Tibial nerve (tissue), 4 donors: ENCODE measurements at regions not wholly inside any gene's neighbourhood (a gene's known extent, or its start where the extent isn't known, plus 50 kb on each side); places are given as distances from the start of the nearest gene placed in this dataset.

Experiments
- EP300 ChIP-seq, 2 donors: sonication (generic); formaldehyde crosslinking; IDR thresholded peaks; one replicate each; pipeline ENCODE4 v1.6.1; 2017; ENCODE audit warnings: antibody characterized with exemption in 2 of 2, mild to moderate bottlenecking in 1 of 2
- TF ChIP-seq, protein P1 (sequence below), 5 experiments: fragments of 200-600 bp in 3 of 5; fragments of 450-650 bp in 2 of 5; sonication (generic) in 3 of 5; IDR thresholded peaks; one replicate each; pipeline ENCODE4 v1.5.1; 2016 to 2019; ENCODE audit warnings: antibody characterized with exemption in 5 of 5, mild to moderate bottlenecking in 3 of 5, moderate library complexity in 2 of 5

DNA sequence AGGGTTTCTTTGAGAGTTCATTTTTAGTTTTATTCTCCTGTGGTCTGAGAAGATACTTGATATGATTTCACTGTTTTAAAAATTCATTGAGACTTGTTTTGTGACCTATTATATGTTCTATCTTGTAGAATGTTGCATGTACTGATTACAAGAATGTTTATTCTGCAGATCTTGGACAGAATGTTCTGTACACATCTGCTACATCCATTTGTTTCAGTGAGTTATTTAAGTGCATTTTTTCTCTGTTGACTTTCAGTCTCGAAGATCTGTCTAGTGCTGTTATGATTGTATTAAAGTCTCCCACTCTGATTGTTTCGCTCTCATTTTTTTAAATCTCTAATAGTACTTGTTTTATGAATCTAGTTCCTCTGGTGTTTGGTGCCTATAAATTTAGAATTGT is 1319.8 kb downstream of the TMEM121 start:
- TF ChIP-seq, protein P1, sequence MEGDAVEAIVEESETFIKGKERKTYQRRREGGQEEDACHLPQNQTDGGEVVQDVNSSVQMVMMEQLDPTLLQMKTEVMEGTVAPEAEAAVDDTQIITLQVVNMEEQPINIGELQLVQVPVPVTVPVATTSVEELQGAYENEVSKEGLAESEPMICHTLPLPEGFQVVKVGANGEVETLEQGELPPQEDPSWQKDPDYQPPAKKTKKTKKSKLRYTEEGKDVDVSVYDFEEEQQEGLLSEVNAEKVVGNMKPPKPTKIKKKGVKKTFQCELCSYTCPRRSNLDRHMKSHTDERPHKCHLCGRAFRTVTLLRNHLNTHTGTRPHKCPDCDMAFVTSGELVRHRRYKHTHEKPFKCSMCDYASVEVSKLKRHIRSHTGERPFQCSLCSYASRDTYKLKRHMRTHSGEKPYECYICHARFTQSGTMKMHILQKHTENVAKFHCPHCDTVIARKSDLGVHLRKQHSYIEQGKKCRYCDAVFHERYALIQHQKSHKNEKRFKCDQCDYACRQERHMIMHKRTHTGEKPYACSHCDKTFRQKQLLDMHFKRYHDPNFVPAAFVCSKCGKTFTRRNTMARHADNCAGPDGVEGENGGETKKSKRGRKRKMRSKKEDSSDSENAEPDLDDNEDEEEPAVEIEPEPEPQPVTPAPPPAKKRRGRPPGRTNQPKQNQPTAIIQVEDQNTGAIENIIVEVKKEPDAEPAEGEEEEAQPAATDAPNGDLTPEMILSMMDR (IDR thresholded peaks at IDR 0.05) = no peak
- TF ChIP-seq EP300 (IDR thresholded peaks at IDR 0.05) = peak; percentile 45 to 57
